ENCODE measurements at regions not wholly inside any gene's neighbourhood (a gene's known extent, or its start where the extent isn't known, plus 50 kb on each side); places are given as distances from the start of the nearest gene placed in this dataset.

DNA sequence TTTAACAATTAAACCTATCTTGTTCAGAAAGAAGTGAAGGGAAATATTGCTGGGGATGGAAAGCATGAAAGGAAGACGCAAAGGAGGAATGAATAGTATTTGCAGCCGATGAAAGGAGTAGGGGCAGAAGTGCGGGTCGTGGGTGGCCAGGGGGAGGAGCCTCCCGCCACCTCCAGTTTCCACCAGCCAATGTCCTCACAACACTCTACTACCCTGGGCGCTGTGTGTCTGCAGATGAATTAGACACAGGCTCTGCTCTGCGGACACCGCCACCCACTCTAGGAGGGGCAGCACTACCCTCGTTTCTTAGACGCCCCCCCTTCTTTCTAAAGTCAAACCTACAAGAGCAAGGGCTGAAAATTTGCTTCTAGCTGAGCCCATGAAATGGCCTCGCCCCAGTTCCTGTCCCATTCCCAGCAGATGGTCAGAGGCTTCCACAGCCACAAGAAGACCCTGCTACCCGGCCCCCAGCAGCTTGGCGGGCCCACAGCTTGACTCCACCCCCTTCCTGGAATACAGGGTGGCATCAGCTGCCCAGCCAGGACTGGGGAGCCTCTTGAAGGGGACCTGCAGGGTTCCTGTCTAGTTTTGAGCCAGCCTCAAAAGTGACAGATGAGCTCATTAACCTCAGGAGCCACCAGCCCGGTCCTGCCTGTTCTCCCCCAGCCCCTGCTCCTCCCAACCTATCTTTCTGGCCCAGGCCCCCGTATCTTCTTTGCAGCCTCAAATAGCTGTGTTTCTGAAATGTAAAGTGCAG is 268.1 kb downstream of the BUD13 start:
- Mint-ChIP-seq H3K27ac (ENCODE audit: unreplicated experiment) (no peak overlapping the region), H3K4me1 (peaks cover 38% of the 10 kb centered on the region), H3K9me3 (no peaks in the 10 kb centered on the region), H3K27me3 (ENCODE audit: low read depth) (peaks cover 50% of the 10 kb centered on the region), H3K4me3 (no peak overlapping the region), H3K36me3 (ENCODE audit: low read depth) (no peaks in the 10 kb centered on the region)
- no peak for DNase-seq (ENCODE audit: low read depth, low spot score)
- TF ChIP-seq, protein P1, sequence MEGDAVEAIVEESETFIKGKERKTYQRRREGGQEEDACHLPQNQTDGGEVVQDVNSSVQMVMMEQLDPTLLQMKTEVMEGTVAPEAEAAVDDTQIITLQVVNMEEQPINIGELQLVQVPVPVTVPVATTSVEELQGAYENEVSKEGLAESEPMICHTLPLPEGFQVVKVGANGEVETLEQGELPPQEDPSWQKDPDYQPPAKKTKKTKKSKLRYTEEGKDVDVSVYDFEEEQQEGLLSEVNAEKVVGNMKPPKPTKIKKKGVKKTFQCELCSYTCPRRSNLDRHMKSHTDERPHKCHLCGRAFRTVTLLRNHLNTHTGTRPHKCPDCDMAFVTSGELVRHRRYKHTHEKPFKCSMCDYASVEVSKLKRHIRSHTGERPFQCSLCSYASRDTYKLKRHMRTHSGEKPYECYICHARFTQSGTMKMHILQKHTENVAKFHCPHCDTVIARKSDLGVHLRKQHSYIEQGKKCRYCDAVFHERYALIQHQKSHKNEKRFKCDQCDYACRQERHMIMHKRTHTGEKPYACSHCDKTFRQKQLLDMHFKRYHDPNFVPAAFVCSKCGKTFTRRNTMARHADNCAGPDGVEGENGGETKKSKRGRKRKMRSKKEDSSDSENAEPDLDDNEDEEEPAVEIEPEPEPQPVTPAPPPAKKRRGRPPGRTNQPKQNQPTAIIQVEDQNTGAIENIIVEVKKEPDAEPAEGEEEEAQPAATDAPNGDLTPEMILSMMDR (conservative IDR thresholded peaks at IDR 0.05): no peak

DNA sequence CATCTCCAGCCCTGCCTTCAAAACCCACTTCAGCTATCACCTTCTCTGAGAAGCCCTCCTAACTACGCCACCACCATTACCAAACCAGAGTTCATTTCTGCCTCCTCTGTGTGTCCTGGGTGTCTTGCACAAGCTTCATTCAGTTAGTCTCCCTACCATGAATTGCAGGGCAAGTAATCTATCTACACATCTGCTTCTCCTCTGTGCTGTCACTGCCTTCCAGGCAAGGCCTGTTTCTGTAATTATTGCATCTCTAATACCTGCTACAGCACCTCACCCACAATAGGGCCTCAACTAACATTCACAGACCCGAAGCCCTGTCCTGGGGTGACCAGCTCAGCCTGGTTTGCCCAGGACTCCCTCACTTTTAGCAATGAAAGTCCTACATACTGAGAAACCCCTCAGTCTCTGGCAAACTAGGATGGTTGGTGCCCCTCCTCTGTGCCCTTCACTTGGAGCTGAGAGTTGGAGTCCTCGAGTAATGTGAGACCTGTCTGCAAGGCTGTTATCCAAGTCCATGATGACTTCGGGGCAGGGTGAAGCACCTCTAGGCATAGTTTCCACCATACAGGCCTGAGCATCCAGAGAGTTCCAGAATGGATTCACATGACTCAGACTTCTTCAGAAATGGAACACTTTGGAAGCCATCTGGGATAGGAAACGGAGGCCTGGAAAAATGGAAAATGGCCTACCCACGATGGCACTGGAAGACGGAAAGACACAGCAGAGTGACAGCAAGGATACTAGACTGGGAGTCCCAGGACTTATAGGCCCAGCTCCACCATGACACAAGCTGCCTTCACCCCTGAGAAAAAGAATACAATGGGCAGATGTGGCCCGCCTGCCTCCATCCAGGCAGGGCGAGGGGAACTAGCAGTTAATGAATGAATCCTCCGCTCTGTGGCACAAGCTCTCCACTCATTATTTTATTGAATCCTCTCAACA is 269.3 kb downstream of the BUD13 start:
- DNase-seq (ENCODE audit: low read depth, low spot score): no peak
- TF ChIP-seq, protein P1 (conservative IDR thresholded peaks at IDR 0.05): no peak
- H3K27me3 Mint-ChIP-seq (ENCODE audit: low read depth): peaks cover 50% of the 10 kb centered on the region
- H3K4me1 Mint-ChIP-seq: peaks cover 41% of the 10 kb centered on the region
- H3K27ac Mint-ChIP-seq (ENCODE audit: unreplicated experiment): no peak overlapping the region
- H3K36me3 Mint-ChIP-seq (ENCODE audit: low read depth): no peaks in the 10 kb centered on the region
- H3K9me3 Mint-ChIP-seq: no peaks in the 10 kb centered on the region
- no peak overlapping the region for H3K4me3 Mint-ChIP-seq

DNA sequence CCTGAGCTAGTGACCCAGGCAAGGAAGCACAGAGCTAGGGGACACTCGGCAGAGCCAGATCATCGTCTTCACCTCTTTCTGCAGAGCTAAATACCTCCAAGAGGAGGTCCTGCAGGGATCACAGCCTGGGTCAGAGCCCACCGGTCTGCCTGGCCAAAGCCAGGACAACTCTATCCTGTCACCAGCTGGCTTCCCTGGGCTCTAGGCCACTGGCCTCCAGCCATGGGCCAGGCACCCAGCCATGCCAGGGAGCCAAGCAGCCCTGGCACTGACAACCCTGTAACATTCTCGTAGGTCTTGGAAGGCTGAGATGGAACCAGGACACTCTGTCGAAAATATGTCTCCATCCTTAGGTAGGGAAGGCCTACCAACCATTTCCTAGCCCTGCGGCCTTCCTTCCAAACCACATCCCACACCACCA is 270.1 kb downstream of the BUD13 start:
- no peak for DNase-seq (ENCODE audit: low read depth, low spot score)

DNA sequence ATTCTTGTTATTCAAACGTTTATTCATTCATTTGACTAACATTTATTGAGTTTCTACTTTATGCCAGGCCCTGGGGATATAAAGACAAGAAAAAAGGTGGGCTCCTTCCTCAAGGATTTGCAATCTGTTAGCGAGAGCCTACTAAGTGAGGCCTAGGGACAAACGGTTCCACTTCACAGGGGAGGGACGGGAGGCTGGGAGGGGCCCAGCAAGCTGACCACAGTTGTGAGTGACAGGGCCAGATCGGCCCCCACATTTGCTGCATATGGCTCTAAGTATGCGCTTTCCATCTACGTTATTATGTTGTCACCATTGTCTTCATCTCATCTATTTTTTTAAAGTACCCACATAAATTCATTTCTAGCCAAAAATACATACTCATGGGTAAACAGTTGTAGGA is 271.1 kb downstream of the BUD13 start:
- DNase-seq (ENCODE audit: low read depth, low spot score): no peak
- Mint-ChIP-seq H3K9me3 (no peaks in the 10 kb centered on the region), H3K27ac (ENCODE audit: unreplicated experiment) (no peak overlapping the region), H3K4me3 (no peak overlapping the region), H3K36me3 (ENCODE audit: low read depth) (no peaks in the 10 kb centered on the region), H3K4me1 (peaks cover 41% of the 10 kb centered on the region), H3K27me3 (ENCODE audit: low read depth) (peaks cover 49% of the 10 kb centered on the region)
- TF ChIP-seq, protein P1 (conservative IDR thresholded peaks at IDR 0.05): no peak

More for the DNA sequence above, 270.1 kb downstream of the BUD13 start:
- H3K4me3 Mint-ChIP-seq: no peak overlapping the region
- H3K27me3 Mint-ChIP-seq (ENCODE audit: low read depth): peaks cover 51% of the 10 kb centered on the region
- no peak overlapping the region for H3K27ac Mint-ChIP-seq (ENCODE audit: unreplicated experiment)
- H3K4me1 Mint-ChIP-seq: peaks cover 41% of the 10 kb centered on the region
- TF ChIP-seq, protein P1 (conservative IDR thresholded peaks at IDR 0.05): no peak
- H3K36me3 Mint-ChIP-seq (ENCODE audit: low read depth): no peaks in the 10 kb centered on the region
- no peaks in the 10 kb centered on the region for H3K9me3 Mint-ChIP-seq

DNA sequence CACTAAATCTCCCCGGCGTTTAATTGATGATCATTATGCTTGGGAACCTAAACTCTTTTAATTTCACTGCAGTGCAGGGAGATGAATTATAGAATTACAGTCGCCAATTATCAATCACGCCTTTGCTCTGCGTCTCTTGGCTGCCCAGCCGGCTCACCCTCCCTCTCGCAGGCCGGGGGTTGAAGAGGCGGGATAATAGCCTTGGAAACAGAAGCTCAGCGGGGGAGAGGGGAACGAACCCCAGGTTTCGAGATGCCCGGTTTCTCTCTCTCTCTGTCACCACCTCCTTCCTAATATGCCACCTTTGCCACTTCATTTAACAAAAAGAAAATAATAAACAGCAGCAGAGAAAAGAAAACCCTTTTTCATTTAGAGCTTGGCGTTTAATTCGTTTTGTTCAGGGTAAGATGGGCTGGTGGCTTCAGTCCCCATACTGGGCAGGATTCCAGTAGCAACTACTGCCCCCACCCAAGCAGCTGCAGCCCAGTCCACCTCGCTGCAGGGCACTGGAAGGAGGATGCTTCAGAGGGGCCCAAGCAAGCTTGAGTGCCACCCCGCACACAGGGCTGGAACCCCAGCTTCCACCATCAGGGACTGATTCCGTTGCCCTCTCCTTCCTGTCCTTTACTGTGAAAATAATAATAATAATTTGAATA is 271.7 kb downstream of the BUD13 start:
- Mint-ChIP-seq H3K4me3 (peak overlapping the region; percentile 13), H3K4me1 (peaks cover 37% of the 10 kb centered on the region), H3K27ac (ENCODE audit: unreplicated experiment) (no peak overlapping the region), H3K27me3 (ENCODE audit: low read depth) (peaks cover 47% of the 10 kb centered on the region), H3K9me3 (no peaks in the 10 kb centered on the region), H3K36me3 (ENCODE audit: low read depth) (no peaks in the 10 kb centered on the region)
- TF ChIP-seq, protein P1 (conservative IDR thresholded peaks at IDR 0.05): no peak
- DNase-seq (ENCODE audit: low read depth, low spot score): no peak
